ENCODE measurements at regions not wholly inside any gene's neighbourhood (a gene's known extent, or its start where the extent isn't known, plus 50 kb on each side); places are given as distances from the start of the nearest gene placed in this dataset.

- peak in 1 of 2 donors; percentile 15 for DNase-seq
These were observed 202.1 kb downstream of the NOVA1 start for GRCh38 chr14:26395726-26396125.

GRCh38 chr14:26394150-26394810 lies 203.6 kb downstream of the NOVA1 start:
- DNase-seq, result peak in 1 of 2 donors; percentile 64

DNA sequence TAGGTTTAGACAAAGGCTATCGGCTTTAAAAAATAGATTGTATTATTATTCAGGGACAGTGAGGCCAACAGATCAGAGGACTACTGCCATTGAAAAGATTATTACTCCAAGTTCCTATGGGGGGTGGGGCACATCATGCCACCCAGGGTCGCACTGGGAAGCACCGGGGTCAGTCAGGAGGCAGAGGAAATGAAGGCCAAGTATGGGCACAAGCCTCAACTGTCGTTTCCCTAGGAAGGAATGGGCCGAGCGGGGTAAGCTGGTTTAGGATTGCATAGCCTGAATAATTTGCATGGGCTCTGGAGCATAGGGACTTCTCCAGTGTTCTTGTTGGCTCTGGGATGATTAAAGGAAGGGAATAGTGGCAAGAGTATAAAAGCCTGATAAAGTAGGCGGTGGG lies 205.3 kb downstream of the NOVA1 start:
- no peak for DNase-seq

DNA sequence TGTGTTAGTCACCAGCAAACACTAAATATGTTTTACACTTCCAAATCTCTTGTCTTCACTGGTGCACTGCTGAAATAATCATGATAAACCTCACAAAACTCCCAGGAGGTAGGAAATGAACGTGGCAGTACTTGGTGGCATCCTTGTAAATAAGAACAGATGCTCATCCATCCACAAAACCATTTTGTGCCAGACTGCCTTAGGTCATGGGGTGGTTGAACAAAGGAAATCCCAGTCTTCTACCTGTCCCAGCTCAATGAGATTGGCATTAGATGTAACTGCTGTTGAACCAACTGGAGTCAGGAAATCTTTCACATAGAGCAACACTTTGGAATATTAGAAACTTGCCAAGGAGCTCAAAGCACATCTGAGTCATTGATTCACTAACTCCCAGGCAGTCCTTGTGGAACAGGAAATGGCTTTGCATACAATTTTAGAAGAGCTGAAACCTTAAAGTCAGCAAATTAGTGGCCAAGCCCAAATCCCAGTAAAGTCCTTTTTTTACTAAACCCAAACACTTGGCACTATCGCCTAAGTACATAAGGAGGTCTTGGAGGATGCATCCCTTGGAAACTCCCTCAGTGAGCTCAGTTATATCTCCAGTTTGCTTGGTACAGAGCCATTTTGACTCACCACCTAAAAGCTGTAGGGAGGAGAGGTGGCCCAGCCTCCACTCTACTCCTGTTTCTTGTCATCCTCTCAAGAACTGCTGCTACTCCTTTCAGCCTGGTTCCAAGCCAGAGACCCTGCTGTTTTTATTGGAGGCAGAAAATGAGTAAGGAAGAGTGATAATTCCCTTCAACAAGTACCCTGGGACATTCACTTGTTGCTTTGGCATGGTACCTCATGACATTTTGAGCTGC lies 208.0 kb downstream of the NOVA1 start:
- no peak for DNase-seq

GRCh38 chr14:26385310-26385709 lies 212.5 kb downstream of the NOVA1 start:
- no peak for DNase-seq

DNA sequence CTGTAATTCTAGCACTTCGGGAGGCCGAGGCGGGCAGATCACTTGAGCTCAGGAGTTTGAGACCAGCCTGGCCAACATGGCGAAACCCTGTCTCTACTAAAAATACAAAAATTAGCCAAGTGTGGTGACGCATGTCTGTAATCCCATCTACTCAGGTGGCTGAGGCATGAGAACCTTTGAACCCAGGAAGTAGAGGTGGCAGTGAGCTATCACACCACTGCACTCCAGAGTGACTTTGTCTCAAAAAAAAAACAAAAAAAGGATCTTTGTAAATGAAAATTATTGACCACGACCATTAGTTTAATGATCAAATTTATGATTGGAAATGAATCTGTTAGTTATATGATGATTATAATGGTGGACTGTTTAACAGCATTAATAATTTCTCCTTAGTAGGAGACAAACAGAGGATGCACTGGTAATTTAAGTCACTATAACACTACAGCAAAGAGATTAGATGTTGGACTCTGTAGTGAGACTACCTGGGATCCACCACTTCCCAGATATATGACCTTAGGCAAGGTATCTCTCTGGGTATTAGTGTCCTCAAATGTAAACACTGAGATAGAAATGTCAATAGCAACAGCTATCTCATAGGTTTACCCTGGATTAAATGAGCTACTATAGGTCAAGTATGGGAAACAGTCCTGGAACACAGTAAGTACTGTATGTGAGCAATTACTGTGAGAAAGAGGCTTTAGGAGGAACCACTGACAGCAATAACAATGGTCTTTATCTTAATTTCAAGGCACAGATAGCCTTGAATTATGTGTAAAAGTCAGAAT lies 214.7 kb downstream of the NOVA1 start:
- DNase-seq, result no peak

DNA sequence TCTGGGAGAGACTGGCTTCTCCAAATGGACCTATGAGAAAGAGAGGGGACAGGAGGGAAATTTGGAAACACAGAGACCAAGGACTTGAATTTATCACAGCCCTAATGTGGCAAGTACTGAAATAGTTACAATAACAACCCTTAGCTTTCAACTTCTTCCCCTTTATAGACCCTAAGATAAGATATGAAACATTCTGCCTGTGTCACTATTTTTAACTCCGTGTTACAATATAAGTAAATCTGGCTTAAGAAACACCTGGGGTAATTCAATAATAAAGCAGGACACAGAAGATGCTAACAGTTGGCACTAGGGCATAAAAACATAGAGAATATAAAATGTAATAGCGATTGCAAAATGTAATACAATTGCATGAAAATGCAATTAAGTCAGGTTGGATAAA lies 216.4 kb downstream of the NOVA1 start:
- no peak for DNase-seq

GRCh38 chr14:26380637-26381036 lies 217.2 kb downstream of the NOVA1 start:
- DNase-seq, result no peak

- no peak for DNase-seq
These were observed 217.9 kb downstream of the NOVA1 start for GRCh38 chr14:26379951-26380350.

DNA sequence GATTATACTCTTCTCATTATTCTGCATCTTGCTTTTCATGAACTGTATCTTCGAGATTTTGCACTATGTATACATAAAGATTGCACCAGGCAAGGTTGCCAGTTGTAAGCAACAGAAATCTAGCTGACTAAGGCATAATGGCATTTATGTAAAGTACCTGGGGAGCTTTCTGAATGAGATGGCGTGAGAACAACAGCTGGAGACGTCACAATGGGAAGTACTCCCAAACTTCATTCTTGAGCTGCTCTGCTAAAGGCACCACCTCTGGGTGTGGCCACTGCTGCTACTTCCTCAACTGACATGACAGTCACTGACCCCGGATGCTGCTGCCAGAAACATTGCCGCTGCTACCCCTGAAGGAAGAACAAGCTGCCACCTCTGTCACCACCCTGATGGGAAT lies 220.7 kb downstream of the NOVA1 start:
- no peak for DNase-seq

- DNase-seq, result no peak
These were observed 227.7 kb downstream of the NOVA1 start for GRCh38 chr14:26370115-26370514.

GRCh38 chr14:26363689-26364088 lies 234.1 kb downstream of the NOVA1 start:
- no peak for DNase-seq

GRCh38 chr14:26344596-26344995 lies 253.2 kb downstream of the NOVA1 start:
- no peak for DNase-seq

- no peak for DNase-seq
These were observed 258.5 kb downstream of the NOVA1 start for GRCh38 chr14:26339381-26339780.

DNA sequence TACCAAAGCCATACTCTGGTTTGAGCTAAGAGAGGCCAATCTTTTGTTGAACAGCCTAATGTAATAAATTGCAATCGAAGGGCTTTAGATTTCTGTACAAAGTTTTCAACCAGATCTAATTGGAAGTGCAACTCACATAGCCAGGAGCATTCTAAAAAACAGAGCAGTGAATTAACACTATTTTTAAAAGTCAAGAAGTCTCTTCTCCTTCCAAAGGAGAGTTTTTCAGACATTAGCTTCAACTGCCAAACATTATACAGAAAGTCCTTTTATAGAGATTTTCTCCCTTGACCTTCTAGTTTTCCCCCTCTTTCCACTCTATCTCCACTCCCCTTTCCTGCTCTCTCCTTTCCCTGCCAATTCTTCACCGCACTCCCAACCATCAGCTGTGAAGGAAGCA lies 259.6 kb downstream of the NOVA1 start:
- no peak for DNase-seq

DNA sequence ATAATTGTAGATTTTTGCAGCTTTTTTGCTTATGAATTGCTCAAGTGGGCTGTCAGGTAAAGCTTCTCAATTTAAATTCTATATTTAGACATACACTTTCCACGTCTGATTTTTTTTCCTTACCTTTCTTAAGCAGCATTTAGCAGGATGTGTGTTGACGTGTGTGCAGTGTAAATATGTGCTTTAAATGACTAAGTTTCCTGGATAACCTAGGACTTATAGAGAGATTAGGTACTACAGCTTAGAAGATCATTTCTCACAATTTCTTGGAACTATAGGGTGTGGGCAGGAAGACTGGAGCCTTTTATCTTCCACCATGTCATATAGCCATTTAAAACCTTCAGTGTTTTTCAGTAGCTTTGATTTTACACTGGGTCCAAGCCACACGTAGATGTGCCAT lies 263.5 kb downstream of the NOVA1 start:
- no peak for DNase-seq

DNA sequence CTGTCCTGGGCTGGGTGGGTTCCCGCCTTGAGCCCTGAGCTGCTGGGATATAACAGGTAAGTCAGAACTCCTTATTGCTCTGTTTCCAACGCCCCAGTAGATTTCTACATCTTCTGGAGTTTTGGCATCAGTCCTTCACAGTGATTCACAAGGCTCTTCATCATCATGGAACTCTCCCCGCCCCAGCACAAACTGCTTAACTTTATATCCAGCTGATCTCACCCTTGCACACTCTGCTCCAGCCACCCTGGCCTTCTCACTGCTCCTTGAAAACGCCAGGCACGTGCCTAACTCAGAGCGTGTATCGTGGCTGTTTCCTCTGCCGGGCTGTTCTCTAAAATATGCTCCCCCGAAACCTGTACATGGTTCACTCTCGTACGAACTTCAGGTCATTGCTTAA lies 264.9 kb downstream of the NOVA1 start:
- DNase-seq, result no peak

GRCh38 chr14:26330982-26331381 lies 266.9 kb downstream of the NOVA1 start:
- no peak for DNase-seq

- DNase-seq, result no peak
These were observed 269.0 kb downstream of the NOVA1 start for GRCh38 chr14:26328791-26329190.

DNA sequence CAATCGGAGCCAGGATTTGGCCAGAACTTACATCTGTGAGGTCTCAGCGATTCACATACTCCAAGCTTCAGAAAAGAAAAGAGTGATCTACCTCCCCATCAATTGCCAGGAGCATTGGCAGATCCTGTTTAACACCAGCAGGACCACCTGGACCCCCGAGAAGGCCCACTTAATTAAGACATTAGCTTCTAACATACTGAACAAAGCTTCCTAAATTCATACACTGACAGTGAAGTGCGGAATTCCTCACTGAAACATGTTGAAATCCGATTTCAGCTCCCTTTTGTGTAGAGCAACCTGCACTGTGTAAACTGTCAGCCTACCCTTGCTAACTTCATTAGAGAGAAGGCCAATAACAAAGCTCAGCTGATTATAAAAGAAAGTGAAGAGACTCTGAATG lies 274.0 kb downstream of the NOVA1 start:
- no peak for DNase-seq

DNA sequence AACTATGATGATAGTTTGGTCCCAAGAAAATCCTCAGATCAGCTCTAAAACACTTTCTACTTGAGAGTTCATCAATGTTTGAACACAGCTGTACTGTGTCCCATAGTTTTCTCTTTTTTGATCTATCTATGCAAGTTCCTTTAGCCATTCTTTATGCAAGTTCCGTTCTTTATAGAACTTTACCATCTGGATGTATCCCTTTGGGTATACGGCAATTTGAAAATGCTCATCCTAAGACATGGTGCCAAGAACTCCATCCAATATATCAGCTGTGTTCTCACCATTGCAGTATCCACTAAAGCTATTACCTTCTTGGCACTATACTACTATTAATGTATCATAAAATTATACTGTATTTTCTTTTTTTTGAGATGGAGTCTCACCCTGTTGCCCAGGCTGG lies 276.9 kb downstream of the NOVA1 start:
- DNase-seq, result no peak

DNA sequence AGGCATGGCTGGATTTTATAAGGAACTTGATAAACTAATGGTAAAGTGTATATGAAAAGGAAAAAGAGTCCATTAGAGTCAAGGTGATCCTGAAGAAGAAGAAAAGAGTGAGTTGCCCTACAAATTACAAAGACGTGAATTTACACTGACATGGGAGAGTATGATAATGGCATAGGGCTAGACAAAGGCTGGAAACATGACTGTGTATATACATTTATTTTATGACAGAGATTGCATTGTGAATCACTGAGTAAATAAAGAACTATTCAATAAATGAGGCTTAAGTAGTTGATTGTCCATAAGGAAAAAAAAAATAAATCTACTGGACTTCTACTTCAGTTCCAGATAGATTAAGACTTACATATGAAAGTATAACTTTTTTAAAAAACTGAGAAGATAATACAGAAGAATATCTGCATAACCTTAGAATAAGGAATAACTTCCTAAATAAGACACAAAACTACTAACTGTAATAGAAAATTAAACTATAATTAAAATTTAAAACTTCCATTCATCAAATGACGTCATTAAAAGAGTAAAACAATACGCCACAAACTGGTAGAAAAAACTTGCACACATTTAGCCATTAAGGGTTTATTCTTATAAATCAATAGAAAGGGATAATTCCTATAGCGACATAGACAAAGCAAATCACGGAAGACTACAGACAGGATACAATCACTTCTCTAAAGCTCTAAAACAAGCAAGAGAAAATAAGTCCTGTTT lies 278.5 kb downstream of the NOVA1 start:
- DNase-seq, result no peak

DNA sequence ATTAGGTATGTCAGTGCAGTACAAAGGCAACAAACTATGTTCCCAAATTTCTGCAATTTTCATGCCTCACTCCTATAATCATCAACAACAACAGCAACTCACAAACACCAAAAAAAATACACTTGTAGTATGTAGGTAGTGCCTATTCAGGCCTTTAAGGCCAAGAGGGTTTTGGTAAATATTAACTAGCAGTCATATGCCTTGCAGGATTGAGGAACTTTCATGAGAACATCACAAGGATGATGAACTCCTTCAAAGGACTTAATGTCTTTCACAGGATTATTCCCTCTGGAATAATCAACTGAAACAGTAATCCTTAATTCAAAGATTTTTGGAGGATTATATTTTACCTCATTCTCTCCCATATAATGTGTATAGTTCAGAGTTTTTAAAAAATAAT lies 293.8 kb downstream of the NOVA1 start:
- no peak for DNase-seq
